SK-N-MC (cell line): ENCODE measurements at regions not wholly inside any gene's neighbourhood (a gene's known extent, or its start where the extent isn't known, plus 50 kb on each side); places are given as distances from the start of the nearest gene placed in this dataset.

Experiments
- EZH2 ChIP-seq: fragments of 200-600 bp; sonication (generic); IDR thresholded peaks from one replicate; pipeline ENCODE4 v1.6.1; 2017; ENCODE audit warnings: antibody characterized with exemption
- POLR2AphosphoS5 ChIP-seq: IDR thresholded peaks from 2 replicates; pipeline ENCODE4 v1.6.1; 2012; ENCODE audit warnings: mild to moderate bottlenecking, low read depth, low read length, borderline replicate concordance

GRCh38 chr18:78589916-78590437 is 389.6 kb upstream of the SALL3 start:
- no peak for TF ChIP-seq EZH2
- no peak for TF ChIP-seq POLR2AphosphoS5
